Karpas-422 (cell line): ENCODE measurements at regions not wholly inside any gene's neighbourhood (a gene's known extent, or its start where the extent isn't known, plus 50 kb on each side); places are given as distances from the start of the nearest gene placed in this dataset.

Experiments
- DNase-seq: peaks from one replicate; pipeline ENCODE4 v3.0.0-alpha.2; 2015
- H2AFZ ChIP-seq: fragments of 200-600 bp; sonication (generic); 2 replicates; pipeline ENCODE4 v1.6.1; 2014; ENCODE audit warnings: antibody characterized with exemption, low read length, mixed read lengths
- H3K27ac ChIP-seq: fragments of 200-600 bp; sonication (generic); 2 replicates; pipeline ENCODE4 v1.5.1; 2014; ENCODE audit warnings: mild to moderate bottlenecking, low read length, moderate library complexity
- H3K27me3 ChIP-seq: fragments of 200-600 bp; sonication (generic); 2 replicates; pipeline ENCODE4 v1.6.1; 2014; ENCODE audit warnings: low read length, mixed read lengths
- H3K36me3 ChIP-seq: fragments of 200-600 bp; sonication (generic); 2 replicates; pipeline ENCODE4 v1.6.1; 2014; ENCODE audit warnings: low read length, mixed read lengths; ENCODE audit not compliant: insufficient read depth
- H3K4me1 ChIP-seq: fragments of 200-600 bp; sonication (generic); 2 replicates; pipeline ENCODE4 v1.6.1; 2014; ENCODE audit warnings: mild to moderate bottlenecking, low read length, mixed read lengths
- H3K4me2 ChIP-seq: fragments of 200-600 bp; sonication (generic); 2 replicates; pipeline ENCODE4 v1.6.1; 2014; ENCODE audit warnings: low read length, low read depth, mild to moderate bottlenecking; ENCODE audit not compliant: poor library complexity, severe bottlenecking
- H3K4me3 ChIP-seq: fragments of 200-600 bp; sonication (generic); 2 replicates; pipeline ENCODE4 v1.5.1; 2014; ENCODE audit warnings: mild to moderate bottlenecking, antibody characterized with exemption, low read length, mixed read lengths
- H3K79me2 ChIP-seq: fragments of 200-600 bp; sonication (generic); 2 replicates; pipeline ENCODE4 v1.6.1; 2014; ENCODE audit warnings: mild to moderate bottlenecking, low read length, mixed read lengths
- H3K9ac ChIP-seq: fragments of 200-600 bp; sonication (generic); 2 replicates; pipeline ENCODE4 v1.6.0; 2014; ENCODE audit warnings: low read length
- H3K9me2 ChIP-seq: fragments of 200-600 bp; sonication (generic), shearing (Covaris generic); replicated peaks from 2 replicates; pipeline ENCODE4 v1.6.0; 2014; ENCODE audit warnings: mild to moderate bottlenecking, low read length, moderate library complexity; ENCODE audit not compliant: insufficient read depth
- H3K9me3 ChIP-seq: fragments of 300-700, 200-600 bp; sonication (generic); 2 replicates; pipeline ENCODE4 v1.6.1; 2014; ENCODE audit warnings: low read length, mixed read lengths
- H4K20me1 ChIP-seq: fragments of 200-600 bp; sonication (generic); 2 replicates; pipeline ENCODE4 v1.6.1; 2014; ENCODE audit warnings: mild to moderate bottlenecking, antibody characterized with exemption, low read length, low read depth; ENCODE audit not compliant: insufficient read depth

GRCh38 chr9:105193560-105193959, 50.9 kb upstream of the SLC44A1 start:
- no peaks in the 10 kb centered on the region for H3K9me2 ChIP-seq
- no peaks in the 10 kb centered on the region for H3K4me1 ChIP-seq
- H3K9me3 ChIP-seq, result no peaks in the 10 kb centered on the region
- H3K36me3 ChIP-seq, result no peaks in the 10 kb centered on the region
- no peaks in the 10 kb centered on the region for H4K20me1 ChIP-seq
- H3K9ac ChIP-seq, result no peak overlapping the region
- no peak overlapping the region for H2AFZ ChIP-seq
- H3K4me2 ChIP-seq, result no peak overlapping the region
- DNase-seq, result no peak
- no peak overlapping the region for H3K4me3 ChIP-seq
- H3K27me3 ChIP-seq, result no peaks in the 10 kb centered on the region
- H3K27ac ChIP-seq, result no peak overlapping the region
- no peaks in the 10 kb centered on the region for H3K79me2 ChIP-seq

DNA sequence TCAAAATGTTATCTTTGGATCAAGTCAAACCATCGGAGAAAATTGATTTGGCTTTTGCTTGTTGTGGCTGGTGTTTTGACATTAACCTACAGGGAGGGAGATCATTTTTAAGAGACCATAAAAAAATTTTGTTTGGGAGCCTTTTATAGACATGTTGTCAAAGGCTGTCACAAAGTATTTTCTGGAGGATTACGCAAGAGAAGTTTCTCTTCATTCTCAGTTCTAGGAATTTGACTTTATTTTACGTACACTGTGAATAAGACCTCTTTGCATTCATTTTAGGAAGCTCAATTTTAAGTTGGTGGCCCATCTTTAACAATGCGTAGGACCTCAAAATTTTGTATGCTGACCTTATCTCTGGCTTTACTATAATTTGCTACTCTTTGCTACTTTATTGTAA, 50.2 kb upstream of the SLC44A1 start:
- H3K4me2 ChIP-seq, result no peak overlapping the region
- H3K9ac ChIP-seq, result no peak overlapping the region
- no peak overlapping the region for H2AFZ ChIP-seq
- H3K27me3 ChIP-seq, result no peaks in the 10 kb centered on the region
- no peaks in the 10 kb centered on the region for H4K20me1 ChIP-seq
- no peak overlapping the region for H3K27ac ChIP-seq
- no peaks in the 10 kb centered on the region for H3K4me1 ChIP-seq
- no peaks in the 10 kb centered on the region for H3K79me2 ChIP-seq
- H3K9me2 ChIP-seq, result no peaks in the 10 kb centered on the region
- no peak for DNase-seq
- no peaks in the 10 kb centered on the region for H3K36me3 ChIP-seq
- H3K4me3 ChIP-seq, result no peak overlapping the region
- no peaks in the 10 kb centered on the region for H3K9me3 ChIP-seq
